HCT116 (cell line): ENCODE measurements at regions not wholly inside any gene's neighbourhood (a gene's known extent, or its start where the extent isn't known, plus 50 kb on each side); places are given as distances from the start of the nearest gene placed in this dataset.

ENCODE experiments used
- ATAC-seq: fragments of 200-7000 bp; cut with Tn5 transposase; 2 replicates; pipeline ENCODE4 v1.9.1; 2020; ENCODE audit warnings: mild to moderate bottlenecking, moderate library complexity
- BruUV-seq: library from RNA; stranded (reverse); fragments of 400-500 nt; replicated peaks from 2 replicates; lab custom pipeline; 2021; lab: Mats Ljungman, UMichigan
- CTCF ChIA-PET: fragments of 300-600 bp; sonication (Branson Sonifier 250); formaldehyde crosslinking; loops from one replicate; lab custom pipeline; 2021; ENCODE audit warnings: antibody characterized with exemption; lab: Charles Lee
- POLR2A ChIA-PET: fragments of 300-600, 350-600 bp; sonication (Branson Sonifier 250); formaldehyde crosslinking; loops from one replicate; lab custom pipeline; 2021; ENCODE audit warnings: antibody characterized with exemption; lab: Charles Lee
- RAD21 ChIA-PET, 2 experiments: fragments of 300-600 bp; sonication (Branson Sonifier 250); formaldehyde crosslinking; loops; one replicate each; lab custom pipeline; 2023; ENCODE audit warnings: low total read pairs in 2 of 2; ENCODE audit not compliant: uncharacterized antibody in 2 of 2, unreplicated experiment in 2 of 2, low non-redundant PET in 1 of 2; lab: Charles Lee
- DNase-seq: peaks from one replicate; pipeline ENCODE4 v3.0.0-alpha.2; 2010; ENCODE audit warnings: low read depth, low spot score
- H2AFZ ChIP-seq: fragments of 200-600 bp; shearing (Covaris generic), sonication (generic); 2 replicates; pipeline ENCODE4 v1.6.1; 2017; ENCODE audit warnings: low read depth, mixed run types, mixed read lengths, antibody characterized with exemption, low read length; ENCODE audit not compliant: poor library complexity, severe bottlenecking
- H3K27ac ChIP-seq: 2 replicates; pipeline ENCODE4 v1.5.1; 2012; ENCODE audit warnings: low read depth, low read length
- H3K27me3 ChIP-seq: fragments of 200-600 bp; sonication (generic); 2 replicates; pipeline ENCODE4 v1.6.1; 2016; ENCODE audit warnings: mixed run types, low read length, mixed read lengths; ENCODE audit not compliant: insufficient read depth
- H3K36me3 ChIP-seq, 2 experiments: fragments of 200-500 bp in 1 of 2; fragments of 200-600 bp in 1 of 2; sonication (Bioruptor generic) in 1 of 2; sonication (generic) in 1 of 2; 2 replicates each; pipeline versions ENCODE4 v1.5.1 to v1.6.1; 2014 to 2016; ENCODE audit warnings: low read length in 2 of 2, inconsistent platforms in 1 of 2, mixed read lengths in 1 of 2, mixed run types in 1 of 2; ENCODE audit not compliant: insufficient read depth in 2 of 2, control insufficient read depth in 1 of 2
- H3K4me1 ChIP-seq, 2 experiments: fragments of 200-600 bp in 1 of 2; sonication (generic) in 1 of 2; 2 replicates each; pipeline versions ENCODE4 v1.5.1 to v1.6.1; 2012 to 2017; ENCODE audit warnings: low read length in 2 of 2, inconsistent platforms in 1 of 2, mild to moderate bottlenecking in 1 of 2, mixed read lengths in 1 of 2, mixed run types in 1 of 2, moderate library complexity in 1 of 2; ENCODE audit not compliant: insufficient read depth in 2 of 2, control insufficient read depth in 1 of 2
- H3K4me2 ChIP-seq: fragments of 200-600 bp; sonication (generic); 2 replicates; pipeline ENCODE4 v1.6.1; 2017; ENCODE audit warnings: mixed run types, low read length, mixed read lengths
- H3K4me3 ChIP-seq, 2 experiments: fragments of 200-600 bp in 1 of 2; sonication (generic) in 1 of 2; replicated peaks in 1 of 2; 2 replicates each; pipeline ENCODE4 v1.5.1; 2011 to 2016; ENCODE audit warnings: low read length in 2 of 2, control low read depth in 1 of 2, low read depth in 1 of 2, mild to moderate bottlenecking in 1 of 2, mixed read lengths in 1 of 2, mixed run types in 1 of 2
- H3K79me2 ChIP-seq: fragments of 200-600 bp; sonication (generic); 2 replicates; pipeline ENCODE4 v1.6.1; 2017; ENCODE audit warnings: mild to moderate bottlenecking, mixed run types, low read length, moderate library complexity, mixed read lengths; ENCODE audit not compliant: insufficient read depth
- H3K9ac ChIP-seq: fragments of 200-600 bp; sonication (generic); 2 replicates; pipeline ENCODE4 v1.6.1; 2016; ENCODE audit warnings: low read length, mixed read lengths
- H3K9me2 ChIP-seq: fragments of 200-600 bp; sonication (generic), shearing (Covaris generic); 2 replicates; pipeline ENCODE4 v1.6.1; 2017; ENCODE audit warnings: mixed run types, mild to moderate bottlenecking, moderate library complexity; ENCODE audit not compliant: insufficient read depth
- H3K9me3 ChIP-seq, 2 experiments: fragments of 200-500 bp in 1 of 2; fragments of 200-600 bp in 1 of 2; sonication (Bioruptor generic) in 1 of 2; sonication (generic) in 1 of 2; 2 replicates each; pipeline ENCODE4 v1.6.1; 2014 to 2017; ENCODE audit warnings: low read length in 2 of 2, mixed read lengths in 2 of 2, inconsistent platforms in 1 of 2, low read depth in 1 of 2, mild to moderate bottlenecking in 1 of 2, mixed run types in 1 of 2, moderate library complexity in 1 of 2; ENCODE audit not compliant: control insufficient read depth in 1 of 2, insufficient read depth in 1 of 2
- H4K20me1 ChIP-seq: fragments of 200-600 bp; sonication (generic), shearing (Covaris generic); 2 replicates; pipeline ENCODE4 v1.6.1; 2017; ENCODE audit warnings: mixed run types, mild to moderate bottlenecking, moderate library complexity; ENCODE audit not compliant: insufficient read depth
- CEBPB ChIP-seq: IDR thresholded peaks from 2 replicates; pipeline ENCODE4 v1.6.1; 2012; ENCODE audit warnings: low read depth
- EZH2phosphoT487 ChIP-seq: fragments of 200-600 bp; IDR thresholded peaks from 2 replicates; pipeline ENCODE4 v1.6.1; 2018; ENCODE audit warnings: antibody characterized with exemption, borderline replicate concordance
- POLR2A ChIP-seq: IDR thresholded peaks from 2 replicates; pipeline ENCODE4 v1.7.0; 2011; ENCODE audit warnings: borderline replicate concordance; ENCODE audit not compliant: insufficient read depth, insufficient read length; ENCODE audit errors: extremely low read depth
- RAD21 ChIP-seq: IDR thresholded peaks from 2 replicates; pipeline ENCODE4 v1.6.1; 2012; ENCODE audit warnings: low read depth, mild to moderate bottlenecking
- TCF7L2 ChIP-seq: IDR thresholded peaks from 2 replicates; pipeline ENCODE4 v1.7.0; 2011; ENCODE audit warnings: borderline replicate concordance, inconsistent platforms; ENCODE audit not compliant: insufficient read depth, insufficient read length; ENCODE audit errors: extremely low read depth
- intact Hi-C: fragments of 100-400 bp; cut with micrococcal nuclease; formaldehyde crosslinking; loops from 2 replicates; pipeline ENCODE4 v1.10.0; 2022
- TF ChIP-seq, protein P1 (sequence below): IDR thresholded peaks from 2 replicates; pipeline ENCODE4 v1.6.1; 2012; ENCODE audit warnings: low read depth
- TF ChIP-seq, protein P2 (sequence below): IDR thresholded peaks from 2 replicates; pipeline ENCODE4 v1.6.1; 2012
- TF ChIP-seq, protein P3 (sequence below): IDR thresholded peaks from 2 replicates; pipeline ENCODE4 v1.6.1; 2011; ENCODE audit warnings: mild to moderate bottlenecking, low read length, moderate library complexity; ENCODE audit not compliant: insufficient replicate concordance; ENCODE audit errors: extremely low read depth
- TF ChIP-seq, protein P4 (sequence below), 3 experiments: fragments of 200-600 bp in 1 of 3; sonication (generic) in 1 of 3; IDR thresholded peaks in 2 of 3; conservative IDR thresholded peaks in 1 of 3; 2 replicates each; pipeline ENCODE4 v1.5.1; 2012 to 2017; ENCODE audit warnings: low read depth in 2 of 3, low read length in 2 of 3, antibody characterized with exemption in 1 of 3, borderline replicate concordance in 1 of 3, control low read depth in 1 of 3, mild to moderate bottlenecking in 1 of 3, mixed read lengths in 1 of 3, mixed run types in 1 of 3, moderate library complexity in 1 of 3; ENCODE audit not compliant: insufficient read depth in 1 of 3

DNA sequence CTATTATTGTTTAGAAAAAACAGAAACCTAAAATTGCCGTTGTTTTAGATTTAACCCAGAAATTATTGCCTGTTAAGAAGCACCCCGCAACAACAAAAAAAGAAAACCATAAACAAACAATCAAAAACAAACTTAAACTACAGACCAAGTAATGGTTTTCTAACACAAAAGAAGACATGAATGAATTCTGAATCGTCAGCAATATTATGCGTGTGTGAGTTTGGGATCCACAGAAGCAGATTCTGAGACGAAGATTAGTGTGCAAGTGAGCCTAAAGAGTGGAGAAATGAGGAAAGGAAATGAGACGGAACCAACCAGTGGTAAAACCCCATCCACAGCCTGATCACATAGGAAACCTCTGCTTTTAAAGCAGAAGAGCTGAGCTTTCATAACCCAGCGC lies 1514.9 kb upstream of the PIK3C3 start:
- ChIA-PET CTCF (no interaction called here), POLR2A (no interaction called here), RAD21 (no interaction called here)
- no peak overlapping the region for H3K27ac ChIP-seq
- no peak overlapping the region for H3K9ac ChIP-seq
- ATAC-seq (no peak), DNase-seq (no peak)
- BruUV-seq = no TSS peak
- H3K9me2 ChIP-seq = no peaks in the 10 kb centered on the region
- no peaks in the 10 kb centered on the region for H4K20me1 ChIP-seq
- no peak overlapping the region for H2AFZ ChIP-seq
- intact Hi-C loops = no loop called here
- no peak overlapping the region for H3K4me3 ChIP-seq
- no peaks in the 10 kb centered on the region for H3K79me2 ChIP-seq
- H3K4me1 ChIP-seq = no peaks in the 10 kb centered on the region
- no peak for TF ChIP-seq POLR2A
- TF ChIP-seq RAD21 = no peak
- no peak for TF ChIP-seq TCF7L2
- TF ChIP-seq, protein P1, sequence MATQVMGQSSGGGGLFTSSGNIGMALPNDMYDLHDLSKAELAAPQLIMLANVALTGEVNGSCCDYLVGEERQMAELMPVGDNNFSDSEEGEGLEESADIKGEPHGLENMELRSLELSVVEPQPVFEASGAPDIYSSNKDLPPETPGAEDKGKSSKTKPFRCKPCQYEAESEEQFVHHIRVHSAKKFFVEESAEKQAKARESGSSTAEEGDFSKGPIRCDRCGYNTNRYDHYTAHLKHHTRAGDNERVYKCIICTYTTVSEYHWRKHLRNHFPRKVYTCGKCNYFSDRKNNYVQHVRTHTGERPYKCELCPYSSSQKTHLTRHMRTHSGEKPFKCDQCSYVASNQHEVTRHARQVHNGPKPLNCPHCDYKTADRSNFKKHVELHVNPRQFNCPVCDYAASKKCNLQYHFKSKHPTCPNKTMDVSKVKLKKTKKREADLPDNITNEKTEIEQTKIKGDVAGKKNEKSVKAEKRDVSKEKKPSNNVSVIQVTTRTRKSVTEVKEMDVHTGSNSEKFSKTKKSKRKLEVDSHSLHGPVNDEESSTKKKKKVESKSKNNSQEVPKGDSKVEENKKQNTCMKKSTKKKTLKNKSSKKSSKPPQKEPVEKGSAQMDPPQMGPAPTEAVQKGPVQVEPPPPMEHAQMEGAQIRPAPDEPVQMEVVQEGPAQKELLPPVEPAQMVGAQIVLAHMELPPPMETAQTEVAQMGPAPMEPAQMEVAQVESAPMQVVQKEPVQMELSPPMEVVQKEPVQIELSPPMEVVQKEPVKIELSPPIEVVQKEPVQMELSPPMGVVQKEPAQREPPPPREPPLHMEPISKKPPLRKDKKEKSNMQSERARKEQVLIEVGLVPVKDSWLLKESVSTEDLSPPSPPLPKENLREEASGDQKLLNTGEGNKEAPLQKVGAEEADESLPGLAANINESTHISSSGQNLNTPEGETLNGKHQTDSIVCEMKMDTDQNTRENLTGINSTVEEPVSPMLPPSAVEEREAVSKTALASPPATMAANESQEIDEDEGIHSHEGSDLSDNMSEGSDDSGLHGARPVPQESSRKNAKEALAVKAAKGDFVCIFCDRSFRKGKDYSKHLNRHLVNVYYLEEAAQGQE = no peak
- TF ChIP-seq, all 23 proteins: peak for 0
- Histone ChIP-seq H3K36me3 (no peaks in the 10 kb centered on the region), H3K27me3 (no peaks in the 10 kb centered on the region), H3K9me3 (peaks cover 0 to 6% of the 10 kb centered on the region in 2 experiments; a peak in 2 of 4 replicates), H3K4me2 (no peak overlapping the region)

DNA sequence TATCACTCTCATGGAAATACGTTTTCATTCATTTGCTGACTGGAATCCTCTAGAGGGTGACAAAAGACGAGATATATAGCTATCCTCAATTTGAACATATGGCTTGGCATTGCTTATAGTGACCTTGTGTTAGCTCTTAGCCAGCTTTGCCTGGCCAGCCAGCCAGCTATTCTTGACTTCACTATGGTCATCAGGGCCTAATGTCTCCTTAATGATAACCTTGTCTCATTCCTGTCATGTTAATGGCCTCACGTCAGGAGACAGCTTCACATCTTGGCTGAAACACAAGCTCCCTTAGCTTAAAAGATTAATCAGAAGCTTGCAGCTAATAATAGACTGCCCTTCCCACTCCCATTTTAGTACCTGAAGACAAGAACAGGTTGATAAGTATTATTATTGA lies 1517.5 kb upstream of the PIK3C3 start:
- no TSS peak for BruUV-seq
- CTCF ChIA-PET = no interaction called here
- TF ChIP-seq, protein P2, sequence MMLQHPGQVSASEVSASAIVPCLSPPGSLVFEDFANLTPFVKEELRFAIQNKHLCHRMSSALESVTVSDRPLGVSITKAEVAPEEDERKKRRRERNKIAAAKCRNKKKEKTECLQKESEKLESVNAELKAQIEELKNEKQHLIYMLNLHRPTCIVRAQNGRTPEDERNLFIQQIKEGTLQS = no peak
- TF ChIP-seq, protein P3, sequence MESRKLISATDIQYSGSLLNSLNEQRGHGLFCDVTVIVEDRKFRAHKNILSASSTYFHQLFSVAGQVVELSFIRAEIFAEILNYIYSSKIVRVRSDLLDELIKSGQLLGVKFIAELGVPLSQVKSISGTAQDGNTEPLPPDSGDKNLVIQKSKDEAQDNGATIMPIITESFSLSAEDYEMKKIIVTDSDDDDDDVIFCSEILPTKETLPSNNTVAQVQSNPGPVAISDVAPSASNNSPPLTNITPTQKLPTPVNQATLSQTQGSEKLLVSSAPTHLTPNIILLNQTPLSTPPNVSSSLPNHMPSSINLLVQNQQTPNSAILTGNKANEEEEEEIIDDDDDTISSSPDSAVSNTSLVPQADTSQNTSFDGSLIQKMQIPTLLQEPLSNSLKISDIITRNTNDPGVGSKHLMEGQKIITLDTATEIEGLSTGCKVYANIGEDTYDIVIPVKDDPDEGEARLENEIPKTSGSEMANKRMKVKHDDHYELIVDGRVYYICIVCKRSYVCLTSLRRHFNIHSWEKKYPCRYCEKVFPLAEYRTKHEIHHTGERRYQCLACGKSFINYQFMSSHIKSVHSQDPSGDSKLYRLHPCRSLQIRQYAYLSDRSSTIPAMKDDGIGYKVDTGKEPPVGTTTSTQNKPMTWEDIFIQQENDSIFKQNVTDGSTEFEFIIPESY = no peak
- no peak for TF ChIP-seq EZH2phosphoT487
- TF ChIP-seq, protein P4, sequence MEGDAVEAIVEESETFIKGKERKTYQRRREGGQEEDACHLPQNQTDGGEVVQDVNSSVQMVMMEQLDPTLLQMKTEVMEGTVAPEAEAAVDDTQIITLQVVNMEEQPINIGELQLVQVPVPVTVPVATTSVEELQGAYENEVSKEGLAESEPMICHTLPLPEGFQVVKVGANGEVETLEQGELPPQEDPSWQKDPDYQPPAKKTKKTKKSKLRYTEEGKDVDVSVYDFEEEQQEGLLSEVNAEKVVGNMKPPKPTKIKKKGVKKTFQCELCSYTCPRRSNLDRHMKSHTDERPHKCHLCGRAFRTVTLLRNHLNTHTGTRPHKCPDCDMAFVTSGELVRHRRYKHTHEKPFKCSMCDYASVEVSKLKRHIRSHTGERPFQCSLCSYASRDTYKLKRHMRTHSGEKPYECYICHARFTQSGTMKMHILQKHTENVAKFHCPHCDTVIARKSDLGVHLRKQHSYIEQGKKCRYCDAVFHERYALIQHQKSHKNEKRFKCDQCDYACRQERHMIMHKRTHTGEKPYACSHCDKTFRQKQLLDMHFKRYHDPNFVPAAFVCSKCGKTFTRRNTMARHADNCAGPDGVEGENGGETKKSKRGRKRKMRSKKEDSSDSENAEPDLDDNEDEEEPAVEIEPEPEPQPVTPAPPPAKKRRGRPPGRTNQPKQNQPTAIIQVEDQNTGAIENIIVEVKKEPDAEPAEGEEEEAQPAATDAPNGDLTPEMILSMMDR (IDR thresholded peaks at IDR 0.05 in 2 of 3, conservative IDR thresholded peaks at IDR 0.05 in 1 of 3; ENCODE audit: borderline replicate concordance in 1 of 3, insufficient read depth in 1 of 3, low read depth in 2 of 3, low read length in 2 of 3) = no peak
- no peak for TF ChIP-seq POLR2A
- no peak for TF ChIP-seq CEBPB

More for the DNA sequence above, 1517.5 kb upstream of the PIK3C3 start:
- intact Hi-C loops = no loop called here
- Histone ChIP-seq H3K9me2 (no peaks in the 10 kb centered on the region), H3K9ac (no peak overlapping the region), H3K4me2 (no peak overlapping the region), H3K9me3 (peaks cover 0 to 6% of the 10 kb centered on the region in 2 experiments; a peak in 2 of 4 replicates), H3K36me3 (no peaks in the 10 kb centered on the region), H3K79me2 (no peaks in the 10 kb centered on the region), H2AFZ (no peak overlapping the region), H4K20me1 (no peaks in the 10 kb centered on the region), H3K4me3 (no peak overlapping the region), H3K4me1 (no peaks in the 10 kb centered on the region), H3K27me3 (no peaks in the 10 kb centered on the region), H3K27ac (no peak overlapping the region)
- DNase-seq (no peak), ATAC-seq (no peak)
- RAD21 ChIA-PET = no interaction called here
- POLR2A ChIA-PET = no interaction called here
